Gastrocnemius medialis (tissue), 4 donors: ENCODE measurements at regions not wholly inside any gene's neighbourhood (a gene's known extent, or its start where the extent isn't known, plus 50 kb on each side); places are given as distances from the start of the nearest gene placed in this dataset.

Source experiments
- CTCF ChIP-seq, 5 experiments: fragments of 450-650 bp in 3 of 5; fragments of 200-600 bp in 2 of 5; sonication (generic) in 2 of 5; IDR thresholded peaks in 4 of 5; conservative IDR thresholded peaks in 1 of 5; 1 replicate in 4 of 5; 2 replicates in 1 of 5; pipeline ENCODE4 v1.5.1; 2016 to 2019; ENCODE audit warnings: antibody characterized with exemption in 5 of 5, mild to moderate bottlenecking in 3 of 5, moderate library complexity in 3 of 5
- POLR2A ChIP-seq, 2 donors: fragments of 450-650 bp; IDR thresholded peaks; one replicate each; pipeline ENCODE4 v1.6.1; 2017; ENCODE audit warnings: antibody characterized with exemption in 2 of 2, mild to moderate bottlenecking in 2 of 2, moderate library complexity in 2 of 2

DNA sequence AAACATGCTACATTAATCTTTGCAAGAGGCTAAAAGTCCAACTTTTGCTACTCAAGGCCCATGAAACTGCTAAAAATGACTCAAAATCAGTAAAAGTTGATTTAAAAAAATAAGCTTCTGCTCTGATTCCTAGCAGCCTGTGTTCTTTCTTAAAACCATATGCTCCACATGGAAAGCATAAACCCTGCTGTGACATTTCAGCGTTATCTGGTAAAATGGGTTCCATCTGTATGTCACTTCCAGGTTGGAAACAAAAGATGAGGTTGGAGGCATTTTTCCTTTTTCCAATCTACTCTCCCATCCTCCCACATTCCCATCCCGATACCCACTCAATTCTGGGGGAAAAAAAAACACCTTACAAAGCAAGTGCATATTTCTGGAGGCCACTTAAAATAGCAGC is 439.5 kb downstream of the NEBL start:
- no peak for TF ChIP-seq CTCF (IDR thresholded peaks at IDR 0.05 in 4 of 5, conservative IDR thresholded peaks at IDR 0.05 in 1 of 5)
- no peak for TF ChIP-seq POLR2A (IDR thresholded peaks at IDR 0.05)
